AG10803 (cell line): ENCODE measurements at regions not wholly inside any gene's neighbourhood (a gene's known extent, or its start where the extent isn't known, plus 50 kb on each side); places are given as distances from the start of the nearest gene placed in this dataset.
"Not testable (repeated sequence)": the region's sequence is repeated elsewhere in the genome, so short reads cannot be mapped to it uniquely, and the experiment has no call there.

Experiments
- DNase-seq: peaks from one replicate; pipeline ENCODE4 v3.0.0; 2010; ENCODE audit warnings: low read depth
- H3K4me3 ChIP-seq: 2 replicates; pipeline ENCODE4 v1.5.1; 2011; ENCODE audit warnings: mild to moderate bottlenecking, low read length, control low read depth
- TF ChIP-seq, protein P1 (sequence below): conservative IDR thresholded peaks from 2 replicates; pipeline ENCODE4 v1.5.1; 2011; ENCODE audit warnings: mild to moderate bottlenecking, low read length, control low read depth, inconsistent platforms

DNA sequence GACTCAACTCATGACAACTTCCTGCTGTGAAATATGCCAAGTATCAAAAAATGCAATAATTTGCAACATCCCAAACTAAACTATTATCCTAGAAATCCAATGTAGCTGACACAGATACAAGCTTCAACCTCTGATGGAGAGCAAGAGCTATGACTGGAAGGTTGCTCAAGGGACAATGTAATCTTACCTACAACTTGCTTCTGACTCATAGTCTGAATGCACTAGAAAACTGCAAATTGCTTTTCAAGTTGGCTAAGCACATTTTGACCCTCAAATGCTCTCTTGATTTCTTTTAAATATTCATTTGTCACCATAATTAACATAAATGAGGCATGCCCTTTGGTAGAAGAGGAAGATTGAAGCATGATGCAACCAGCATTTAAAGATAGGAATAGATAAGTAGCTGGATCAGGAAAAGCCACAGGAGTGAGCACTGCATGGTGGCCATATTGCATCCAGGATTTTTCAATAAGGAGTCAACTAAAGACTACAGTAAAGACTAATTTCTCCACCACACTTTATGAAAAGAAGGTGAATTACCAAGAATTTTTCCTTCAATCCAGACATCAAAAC is 630.8 kb upstream of the GBE1 start:
- no peak for DNase-seq
- H3K4me3 ChIP-seq, result no peak overlapping the region
- TF ChIP-seq, protein P1, sequence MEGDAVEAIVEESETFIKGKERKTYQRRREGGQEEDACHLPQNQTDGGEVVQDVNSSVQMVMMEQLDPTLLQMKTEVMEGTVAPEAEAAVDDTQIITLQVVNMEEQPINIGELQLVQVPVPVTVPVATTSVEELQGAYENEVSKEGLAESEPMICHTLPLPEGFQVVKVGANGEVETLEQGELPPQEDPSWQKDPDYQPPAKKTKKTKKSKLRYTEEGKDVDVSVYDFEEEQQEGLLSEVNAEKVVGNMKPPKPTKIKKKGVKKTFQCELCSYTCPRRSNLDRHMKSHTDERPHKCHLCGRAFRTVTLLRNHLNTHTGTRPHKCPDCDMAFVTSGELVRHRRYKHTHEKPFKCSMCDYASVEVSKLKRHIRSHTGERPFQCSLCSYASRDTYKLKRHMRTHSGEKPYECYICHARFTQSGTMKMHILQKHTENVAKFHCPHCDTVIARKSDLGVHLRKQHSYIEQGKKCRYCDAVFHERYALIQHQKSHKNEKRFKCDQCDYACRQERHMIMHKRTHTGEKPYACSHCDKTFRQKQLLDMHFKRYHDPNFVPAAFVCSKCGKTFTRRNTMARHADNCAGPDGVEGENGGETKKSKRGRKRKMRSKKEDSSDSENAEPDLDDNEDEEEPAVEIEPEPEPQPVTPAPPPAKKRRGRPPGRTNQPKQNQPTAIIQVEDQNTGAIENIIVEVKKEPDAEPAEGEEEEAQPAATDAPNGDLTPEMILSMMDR, result no peak

DNA sequence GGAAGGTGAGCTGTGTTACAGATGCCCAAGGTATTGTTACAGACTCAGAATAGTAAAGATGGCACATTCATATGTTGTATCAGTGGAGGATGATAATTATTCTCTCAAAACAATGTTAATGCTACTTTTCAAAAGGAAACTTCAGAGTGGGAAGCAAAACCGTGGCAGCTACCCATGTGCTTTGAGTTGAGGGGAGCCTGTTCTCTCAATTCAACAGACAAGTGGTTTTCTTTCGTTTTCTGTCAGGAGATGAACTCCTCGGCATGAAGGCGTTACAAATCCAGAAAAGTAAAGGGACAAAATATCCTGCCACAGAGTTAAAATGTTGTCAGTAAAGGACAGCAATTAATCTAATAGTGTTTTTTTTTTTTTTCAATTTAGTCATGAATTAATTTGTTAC is 629.4 kb upstream of the GBE1 start:
- TF ChIP-seq, protein P1, result no peak
- no peak overlapping the region for H3K4me3 ChIP-seq
- no peak for DNase-seq

DNA sequence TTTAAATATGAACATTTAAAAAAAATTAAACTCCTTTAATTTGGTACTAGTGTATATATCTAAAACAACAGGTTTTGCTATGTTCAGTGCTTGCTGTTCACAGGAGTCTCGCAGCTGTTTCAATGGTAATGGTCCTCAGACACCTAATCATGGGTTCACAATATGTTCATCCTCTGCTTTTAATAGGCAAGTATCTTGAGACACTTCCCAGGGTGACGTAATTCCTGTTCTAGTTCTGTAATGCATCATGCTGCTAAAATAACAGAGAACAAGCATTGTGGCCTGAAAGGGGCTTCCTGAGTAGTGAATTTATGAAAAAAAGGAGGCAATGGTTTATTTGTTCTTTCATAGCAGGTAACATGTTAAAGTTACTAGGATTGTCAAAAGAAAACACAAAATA is 625.2 kb upstream of the GBE1 start:
- TF ChIP-seq, protein P1, result no peak
- no peak overlapping the region for H3K4me3 ChIP-seq
- DNase-seq, result no peak

DNA sequence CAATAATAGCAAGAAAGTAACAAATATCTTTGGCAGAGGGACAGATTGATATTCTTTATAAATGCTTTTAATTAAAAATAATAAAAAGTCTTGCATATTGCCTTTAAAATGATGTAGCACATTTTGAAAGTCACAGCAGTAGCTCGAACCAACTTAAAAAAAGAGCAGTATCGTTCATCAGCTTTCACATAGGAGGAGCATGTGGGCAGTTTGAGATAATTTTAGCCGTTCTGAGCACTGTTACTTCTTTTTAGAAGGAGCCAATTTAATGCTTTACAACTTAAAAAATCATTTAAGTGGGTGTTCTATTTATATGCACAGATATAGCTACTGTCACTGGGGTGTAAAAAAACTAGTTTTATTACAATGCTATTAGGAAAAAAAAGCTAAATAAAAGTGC is 622.7 kb upstream of the GBE1 start:
- no peak for DNase-seq
- TF ChIP-seq, protein P1, result no peak
- H3K4me3 ChIP-seq, result no peak overlapping the region

DNA sequence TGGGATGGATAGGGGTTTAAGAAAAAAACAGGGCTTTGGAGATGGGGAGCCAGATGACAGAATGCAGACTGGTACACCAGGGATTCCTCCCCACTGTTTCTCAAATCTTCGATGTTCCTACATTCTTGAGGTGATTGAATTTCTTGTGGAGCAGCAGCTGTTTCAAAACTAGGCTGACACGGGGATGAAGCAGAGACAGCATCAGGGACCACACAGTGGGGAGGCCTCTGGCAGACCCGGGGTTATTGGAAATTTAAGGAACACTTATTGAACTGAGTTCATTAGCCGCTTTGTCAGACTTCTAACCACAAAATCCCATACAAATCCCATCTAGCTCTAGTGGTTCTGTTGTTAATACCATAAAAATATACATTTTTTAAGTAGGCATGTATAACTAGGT is 621.4 kb upstream of the GBE1 start:
- no peak for DNase-seq
- TF ChIP-seq, protein P1, result no peak
- no peak overlapping the region for H3K4me3 ChIP-seq

DNA sequence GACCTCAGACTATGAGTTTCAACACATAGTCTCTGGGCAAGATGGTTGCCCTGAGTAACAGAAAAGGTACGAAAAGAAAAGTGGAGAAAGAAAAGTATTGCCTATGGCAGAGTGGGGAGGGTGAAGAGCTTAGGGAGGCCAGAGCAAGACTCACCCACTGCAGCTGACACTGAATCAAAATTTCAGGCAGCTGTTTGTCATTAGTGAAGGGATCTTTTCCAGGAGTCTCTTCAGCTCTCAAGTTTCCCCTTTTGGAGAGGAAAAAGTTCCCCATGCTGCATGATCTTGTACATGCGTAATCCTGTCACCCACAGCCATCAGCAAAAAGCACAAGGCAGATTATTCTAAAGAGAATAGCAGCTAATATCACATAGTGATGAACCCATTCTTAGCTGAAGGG is 616.9 kb upstream of the GBE1 start:
- TF ChIP-seq, protein P1, result no peak
- no peak overlapping the region for H3K4me3 ChIP-seq
- DNase-seq, result no peak

DNA sequence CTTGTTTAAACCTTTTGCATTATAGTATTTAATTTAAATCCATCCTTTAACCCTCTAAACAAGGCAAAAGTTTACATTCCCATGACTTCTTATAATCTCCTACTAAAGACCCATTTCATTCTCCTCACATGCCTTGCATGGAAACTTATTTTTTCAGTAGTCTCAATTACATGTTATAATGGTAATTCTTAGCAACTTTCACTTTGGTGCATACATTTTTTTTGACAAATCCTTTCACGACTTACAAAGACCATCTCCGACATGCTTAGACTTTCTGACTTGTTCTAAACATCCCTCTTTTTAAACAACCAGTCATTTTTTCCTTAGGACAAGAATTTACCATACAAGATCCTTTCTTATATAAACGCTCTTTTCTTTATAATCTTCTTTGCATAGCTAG is 615.4 kb upstream of the GBE1 start:
- TF ChIP-seq, protein P1, result no peak
- DNase-seq, result no peak
- no peak overlapping the region for H3K4me3 ChIP-seq

DNA sequence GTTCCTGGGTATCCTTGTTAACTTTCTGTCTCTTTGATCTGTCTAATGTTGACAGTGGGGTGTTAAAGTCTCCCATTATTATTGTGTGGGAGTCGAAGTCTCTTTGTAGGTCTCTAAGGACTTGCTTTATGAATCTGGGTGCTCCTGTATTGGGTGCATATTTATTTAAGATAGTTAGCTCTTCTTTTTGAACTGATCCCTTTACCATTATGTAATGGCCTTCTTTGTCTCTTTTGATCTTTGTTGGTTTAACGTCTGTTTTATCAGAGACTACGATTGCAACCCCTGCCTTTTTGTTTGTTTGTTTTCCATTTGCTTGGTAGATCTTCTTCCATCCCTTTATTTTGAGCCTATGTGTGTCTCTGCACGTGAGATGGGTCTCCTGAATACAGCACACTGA is 612.4 kb upstream of the GBE1 start:
- H3K4me3 ChIP-seq, DNase-seq: not testable (repeated sequence)
